Calu3 (cell line): ENCODE measurements at regions not wholly inside any gene's neighbourhood (a gene's known extent, or its start where the extent isn't known, plus 50 kb on each side); places are given as distances from the start of the nearest gene placed in this dataset.

Experiments used
- BruUV-seq: library from RNA; stranded (reverse); fragments of 400-500 nt; replicated peaks from 2 replicates; lab custom pipeline; 2021; lab: Mats Ljungman, UMichigan
- CTCF ChIA-PET: fragments of 300-600 bp; sonication (Branson Sonifier 250); formaldehyde crosslinking; loops from one replicate; lab custom pipeline; 2022; ENCODE audit warnings: antibody characterized with exemption; lab: Charles Lee
- DNase-seq: peaks from one replicate; pipeline ENCODE4 v3.0.0; 2022
- H3K27ac Mint-ChIP-seq: one replicate; pipeline ENCODE4 v1.8.0; 2022; ENCODE audit warnings: mixed read lengths; ENCODE audit not compliant: unreplicated experiment
- H3K27me3 Mint-ChIP-seq: one replicate; pipeline ENCODE4 v1.8.0; 2022; ENCODE audit warnings: mixed read lengths; ENCODE audit not compliant: unreplicated experiment
- H3K36me3 Mint-ChIP-seq: one replicate; pipeline ENCODE4 v1.8.0; 2022; ENCODE audit warnings: mild to moderate bottlenecking, moderate library complexity, mixed read lengths; ENCODE audit not compliant: insufficient read depth, unreplicated experiment
- H3K4me1 Mint-ChIP-seq: one replicate; pipeline ENCODE4 v1.8.0; 2022; ENCODE audit warnings: mild to moderate bottlenecking, low read depth, mixed read lengths; ENCODE audit not compliant: unreplicated experiment
- H3K4me3 Mint-ChIP-seq: one replicate; pipeline ENCODE4 v1.8.0; 2022; ENCODE audit warnings: mild to moderate bottlenecking, low read depth, moderate library complexity, mixed read lengths; ENCODE audit not compliant: unreplicated experiment
- H3K9me3 Mint-ChIP-seq: one replicate; pipeline ENCODE4 v1.8.0; 2022; ENCODE audit warnings: low read depth, mixed read lengths; ENCODE audit not compliant: unreplicated experiment
- intact Hi-C: fragments of 100-400 bp; cut with micrococcal nuclease; formaldehyde crosslinking; loops from one replicate; pipeline ENCODE4 v1.10.0; 2022; ENCODE audit not compliant: unreplicated experiment
- TF ChIP-seq, protein P1 (sequence below): fragments of 200-600 bp; IDR thresholded peaks from one replicate; pipeline ENCODE4 v1.8.0; 2022; ENCODE audit warnings: antibody characterized with exemption; ENCODE audit not compliant: unreplicated experiment

- no peak overlapping the region for H3K4me3 Mint-ChIP-seq
- CTCF ChIA-PET = interaction anchor here (0.9 kb wide), 1 partner anchor 118 kb away, joined by 3 read pairs; no protein-coding TSS in a partner anchor
- TF ChIP-seq, protein P1, sequence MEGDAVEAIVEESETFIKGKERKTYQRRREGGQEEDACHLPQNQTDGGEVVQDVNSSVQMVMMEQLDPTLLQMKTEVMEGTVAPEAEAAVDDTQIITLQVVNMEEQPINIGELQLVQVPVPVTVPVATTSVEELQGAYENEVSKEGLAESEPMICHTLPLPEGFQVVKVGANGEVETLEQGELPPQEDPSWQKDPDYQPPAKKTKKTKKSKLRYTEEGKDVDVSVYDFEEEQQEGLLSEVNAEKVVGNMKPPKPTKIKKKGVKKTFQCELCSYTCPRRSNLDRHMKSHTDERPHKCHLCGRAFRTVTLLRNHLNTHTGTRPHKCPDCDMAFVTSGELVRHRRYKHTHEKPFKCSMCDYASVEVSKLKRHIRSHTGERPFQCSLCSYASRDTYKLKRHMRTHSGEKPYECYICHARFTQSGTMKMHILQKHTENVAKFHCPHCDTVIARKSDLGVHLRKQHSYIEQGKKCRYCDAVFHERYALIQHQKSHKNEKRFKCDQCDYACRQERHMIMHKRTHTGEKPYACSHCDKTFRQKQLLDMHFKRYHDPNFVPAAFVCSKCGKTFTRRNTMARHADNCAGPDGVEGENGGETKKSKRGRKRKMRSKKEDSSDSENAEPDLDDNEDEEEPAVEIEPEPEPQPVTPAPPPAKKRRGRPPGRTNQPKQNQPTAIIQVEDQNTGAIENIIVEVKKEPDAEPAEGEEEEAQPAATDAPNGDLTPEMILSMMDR = no peak
- no peak for DNase-seq
- no peaks in the 10 kb centered on the region for H3K4me1 Mint-ChIP-seq
- H3K27ac Mint-ChIP-seq = no peak overlapping the region
- H3K36me3 Mint-ChIP-seq = no peaks in the 10 kb centered on the region
- BruUV-seq = no TSS peak
- intact Hi-C loops = loop anchor here (10.0 kb wide), 1 partner anchor 409 kb away; no protein-coding TSS in a partner anchor
- H3K9me3 Mint-ChIP-seq = no peaks in the 10 kb centered on the region
- H3K27me3 Mint-ChIP-seq = no peaks in the 10 kb centered on the region
These were observed 168.6 kb upstream of the PGRMC2 start for GRCh38 chr4:128456171-128456570.

GRCh38 chr4:128455480-128455879, 167.9 kb upstream of the PGRMC2 start:
- BruUV-seq = no TSS peak
- TF ChIP-seq, protein P1 = no peak
- DNase-seq = no peak
- Mint-ChIP-seq H3K4me3 (no peak overlapping the region), H3K9me3 (no peaks in the 10 kb centered on the region), H3K27ac (no peak overlapping the region), H3K4me1 (no peaks in the 10 kb centered on the region), H3K27me3 (no peaks in the 10 kb centered on the region), H3K36me3 (no peaks in the 10 kb centered on the region)
- CTCF ChIA-PET = no interaction called here
- intact Hi-C loops = loop anchor here (2.0 to 10.0 kb wide), 3 partner anchors 97 to 409 kb away; no protein-coding TSS in a partner anchor

DNA sequence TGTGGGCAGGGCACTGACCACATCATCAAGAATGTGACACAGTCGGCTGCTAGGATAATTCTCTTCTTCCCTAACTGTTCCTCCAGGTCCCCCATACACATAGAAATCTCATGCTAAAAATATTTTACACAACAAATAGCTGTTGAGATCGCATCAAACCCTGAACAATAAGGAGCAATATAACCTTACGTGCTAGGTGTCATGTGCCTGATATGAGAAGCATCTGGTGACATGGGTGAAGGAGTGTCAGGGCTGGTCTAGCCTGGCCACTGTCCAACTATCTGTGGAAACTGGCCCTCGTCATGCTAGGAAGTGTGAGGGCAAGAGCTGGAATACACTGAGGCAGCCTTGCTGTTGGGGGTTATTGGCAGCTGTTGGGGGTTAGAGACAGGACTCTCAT, 167.3 kb upstream of the PGRMC2 start:
- no peak overlapping the region for H3K4me3 Mint-ChIP-seq
- intact Hi-C loops = loop anchor here (2.0 to 10.0 kb wide), 3 partner anchors 98 to 410 kb away; no protein-coding TSS in a partner anchor
- H3K4me1 Mint-ChIP-seq = no peaks in the 10 kb centered on the region
- H3K9me3 Mint-ChIP-seq = no peaks in the 10 kb centered on the region
- H3K27me3 Mint-ChIP-seq = no peaks in the 10 kb centered on the region
- CTCF ChIA-PET = interaction anchor here (1.0 to 2.4 kb wide), 5 partner anchors 99 to 355 kb away, joined by 3 to 20 read pairs (median 5); partner anchors contain the start of gene JADE1
- BruUV-seq = no TSS peak
- H3K36me3 Mint-ChIP-seq = no peaks in the 10 kb centered on the region
- DNase-seq = no peak
- no peak overlapping the region for H3K27ac Mint-ChIP-seq
- TF ChIP-seq, protein P1 = no peak

- Mint-ChIP-seq H3K36me3 (no peaks in the 10 kb centered on the region), H3K9me3 (no peaks in the 10 kb centered on the region), H3K27me3 (no peaks in the 10 kb centered on the region), H3K4me3 (no peak overlapping the region), H3K27ac (no peak overlapping the region), H3K4me1 (no peaks in the 10 kb centered on the region)
- CTCF ChIA-PET = interaction anchor here (0.9 to 2.4 kb wide), 6 partner anchors 74 to 355 kb away, joined by 3 to 20 read pairs (median 5); partner anchors contain the start of gene JADE1
- BruUV-seq = no TSS peak
- peak; percentile 68 for DNase-seq
- intact Hi-C loops = loop anchor here (2.0 to 10.0 kb wide), 3 partner anchors 98 to 410 kb away; no protein-coding TSS in a partner anchor
- TF ChIP-seq, protein P1 = peak; percentile 62
These were observed 166.8 kb upstream of the PGRMC2 start for GRCh38 chr4:128454281-128454871.
